GM12878 (cell line): ENCODE measurements at regions not wholly inside any gene's neighbourhood (a gene's known extent, or its start where the extent isn't known, plus 50 kb on each side); places are given as distances from the start of the nearest gene placed in this dataset.
"Not testable (repeated sequence)": the region's sequence is repeated elsewhere in the genome, so short reads cannot be mapped to it uniquely, and the experiment has no call there.

Experiments used
- ATAC-seq: fragments of 200-7000 bp; cut with Tn5 transposase; 3 replicates; pipeline ENCODE4 v1.9.1; 2020; ENCODE audit warnings: mild to moderate bottlenecking, moderate library complexity
- BruUV-seq: library from RNA; stranded (reverse); fragments of 400-500 nt; replicated peaks from 2 replicates; lab custom pipeline; 2021; lab: Mats Ljungman, UMichigan
- CTCF ChIA-PET: fragments of 300-600 bp; sonication (Branson Sonifier 250); formaldehyde crosslinking; extraction: SDS; loops from one replicate; lab custom pipeline; 2021; ENCODE audit warnings: inconsistent platforms; lab: Yijun Ruan, JAX
- POLR2A ChIA-PET: fragments of 350-600 bp; formaldehyde crosslinking; extraction: SDS; loops from one replicate; lab custom pipeline; 2021; ENCODE audit warnings: inconsistent platforms; lab: Charles Lee
- RAD21 ChIA-PET: fragments of 300-600 bp; sonication (Branson Sonifier 250); formaldehyde crosslinking; loops from one replicate; lab custom pipeline; 2023; ENCODE audit warnings: antibody characterized with exemption; ENCODE audit not compliant: unreplicated experiment; lab: Charles Lee
- SMC1A ChIA-PET: fragments of 300-600 bp; sonication (Branson Sonifier 250); formaldehyde crosslinking; loops from one replicate; lab custom pipeline; 2023; ENCODE audit not compliant: unreplicated experiment, uncharacterized antibody; lab: Charles Lee
- DNase-seq: peaks from one replicate; pipeline ENCODE4 v3.0.0-alpha.2; 2011; ENCODE audit warnings: low read depth, low spot score
- FAIRE-seq: peaks from 3 replicates; lab custom pipeline; 2011; peaks lifted over from hg19 to GRCh38; lab: Jason Lieb, UNC
- H2AFZ ChIP-seq: 2 replicates; pipeline ENCODE4 v1.6.0; 2011; ENCODE audit warnings: low read depth, low read length, control low read depth; ENCODE audit not compliant: control insufficient read depth
- H3K27ac ChIP-seq: 2 replicates; pipeline ENCODE4 v1.5.1; 2011; ENCODE audit warnings: control low read depth; ENCODE audit not compliant: control insufficient read depth, insufficient read depth
- H3K27me3 ChIP-seq, 2 experiments: replicated peaks in 1 of 2; 2 replicates each; pipeline versions ENCODE4 v1.6.0 to v1.6.1; 2011; ENCODE audit warnings: low read length in 1 of 2; ENCODE audit not compliant: control insufficient read depth in 2 of 2, insufficient read depth in 2 of 2
- H3K36me3 ChIP-seq, 2 experiments: 2 replicates each; pipeline ENCODE4 v1.5.1; 2011; ENCODE audit warnings: low read length in 1 of 2; ENCODE audit not compliant: control insufficient read depth in 2 of 2, insufficient read depth in 2 of 2
- H3K4me1 ChIP-seq: 2 replicates; pipeline ENCODE4 v1.6.1; 2011; ENCODE audit warnings: mild to moderate bottlenecking, low read length, moderate library complexity, mixed read lengths; ENCODE audit not compliant: control insufficient read depth, insufficient read depth
- H3K4me2 ChIP-seq: 2 replicates; pipeline ENCODE4 v1.6.0; 2011; ENCODE audit warnings: control low read depth; ENCODE audit not compliant: control insufficient read depth, insufficient read depth
- H3K4me3 ChIP-seq: fragments of 200-600 bp; sonication (generic); 2 replicates; pipeline ENCODE4 v1.5.1; 2016
- H3K79me2 ChIP-seq: 2 replicates; pipeline ENCODE4 v1.6.0; 2011; ENCODE audit warnings: low read length; ENCODE audit not compliant: control insufficient read depth, insufficient read depth
- H3K9ac ChIP-seq: 2 replicates; pipeline ENCODE4 v1.8.0; 2011; ENCODE audit warnings: low read length, control low read depth, mixed read lengths; ENCODE audit not compliant: control insufficient read depth, insufficient read depth
- H3K9me3 ChIP-seq: replicated peaks from 3 replicates; pipeline ENCODE4 v1.5.1; 2011; ENCODE audit warnings: mild to moderate bottlenecking, low read length; ENCODE audit not compliant: control insufficient read depth, insufficient read depth
- H4K20me1 ChIP-seq: 2 replicates; pipeline ENCODE4 v1.6.0; 2011; ENCODE audit not compliant: control insufficient read depth, insufficient read depth
- HSF1 ChIP-seq: fragments of 150-350 bp; IDR thresholded peaks from 2 replicates; pipeline ENCODE4 v1.6.1; 2014; ENCODE audit warnings: mild to moderate bottlenecking, low read depth, low read length
- WGBS: methylation state at CpG from one replicate; pipeline ENCODE4 v1.1.6; 2016; ENCODE audit warnings: low lambda C conversion rate; ENCODE audit not compliant: insufficient replicate concordance, insufficient coverage; ENCODE audit errors: missing lambda C conversion rate; 5-methylcytosine and 5-hydroxymethylcytosine counted together
- in situ Hi-C: fragments of 300-500 bp; cut with MboI; formaldehyde crosslinking; loops from 9 replicates; pipeline ENCODE4 v1.14.3; 2018; ENCODE audit warnings: mixed read lengths
- intact Hi-C: fragments of 100-400 bp; cut with micrococcal nuclease; formaldehyde crosslinking; loops from one replicate; pipeline ENCODE4 v1.14.2; 2022; ENCODE audit not compliant: unreplicated experiment

- Histone ChIP-seq H3K4me1 (no peaks in the 10 kb centered on the region), H4K20me1 (no peaks in the 10 kb centered on the region), H3K4me2 (no peak overlapping the region), H3K27ac (no peak overlapping the region), H3K27me3 (no peaks in the 10 kb centered on the region), H3K9ac (no peak overlapping the region), H3K79me2 (no peaks in the 10 kb centered on the region), H3K36me3 (no peaks in the 10 kb centered on the region), H3K9me3 (no peaks in the 10 kb centered on the region; the same call in 2 of the 3 replicates), H3K4me3 (no peak overlapping the region), H2AFZ (no peak overlapping the region)
- in situ Hi-C loops (no loop called here), intact Hi-C loops (no loop called here)
- WGBS: 60% methylated on average over 16 of the region's 16 CpGs
- no peak for FAIRE-seq
- ChIA-PET RAD21 (no interaction called here), CTCF (no interaction called here), POLR2A (no interaction called here), SMC1A (no interaction called here)
- BruUV-seq: no TSS peak
- no peak for ATAC-seq
- no peak for DNase-seq
- no peak for TF ChIP-seq HSF1
Observed at GRCh38 chr16:46404028-46404427, 217.2 kb downstream of the SHCBP1 start.

DNA sequence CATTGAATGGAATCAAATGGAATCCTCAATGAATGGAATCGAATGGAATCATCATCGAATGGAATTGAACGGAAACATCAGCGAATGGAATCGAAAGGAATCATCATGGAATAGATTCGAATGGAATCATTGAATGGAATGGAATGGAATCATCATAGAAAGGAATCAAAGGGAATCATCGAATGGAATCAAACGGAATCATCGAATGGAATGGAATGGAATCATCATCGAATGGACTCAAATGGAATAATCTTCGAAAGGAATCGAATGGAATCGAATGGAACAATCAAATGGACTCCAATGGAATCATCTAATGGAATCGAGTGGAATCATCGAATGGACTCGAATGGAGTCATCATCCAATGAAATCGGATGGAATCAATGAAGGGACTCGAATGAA lies 222.6 kb downstream of the SHCBP1 start:
- CTCF ChIA-PET, BruUV-seq, RAD21 ChIA-PET, H3K4me1 ChIP-seq, H2AFZ ChIP-seq, SMC1A ChIA-PET, H3K9ac ChIP-seq, in situ Hi-C loops, H3K27ac ChIP-seq, H4K20me1 ChIP-seq, DNase-seq, ATAC-seq, H3K36me3 ChIP-seq, H3K9me3 ChIP-seq, FAIRE-seq, H3K4me3 ChIP-seq, H3K27me3 ChIP-seq, POLR2A ChIA-PET, intact Hi-C loops, H3K4me2 ChIP-seq, H3K79me2 ChIP-seq: not testable (repeated sequence)
- WGBS: 46% methylated on average over 18 of the region's 18 CpGs

DNA sequence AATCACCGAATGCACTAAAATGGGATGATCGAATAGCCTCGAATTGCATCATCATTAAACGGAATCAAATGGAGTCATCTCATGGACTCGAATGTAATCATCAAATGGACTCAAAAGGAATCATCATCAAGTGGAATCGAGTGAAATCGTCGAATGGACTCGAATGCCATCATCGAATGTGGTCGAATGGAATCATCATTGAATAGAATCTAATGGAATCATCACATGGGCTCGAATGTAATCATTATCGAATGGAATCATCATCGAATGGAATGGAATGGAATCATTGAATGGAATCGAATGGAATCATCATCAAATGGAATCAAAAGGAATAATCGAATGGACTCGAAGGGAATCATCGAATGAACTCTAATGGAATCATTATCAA lies 224.3 kb downstream of the SHCBP1 start:
- 42% methylated on average over 17 of the region's 18 CpGs for WGBS
- H3K9ac ChIP-seq, H3K27ac ChIP-seq, H4K20me1 ChIP-seq, FAIRE-seq, H2AFZ ChIP-seq, H3K4me3 ChIP-seq, H3K36me3 ChIP-seq, RAD21 ChIA-PET, SMC1A ChIA-PET, H3K4me2 ChIP-seq, DNase-seq, BruUV-seq, CTCF ChIA-PET, ATAC-seq, H3K79me2 ChIP-seq, H3K4me1 ChIP-seq, POLR2A ChIA-PET, H3K27me3 ChIP-seq, in situ Hi-C loops, H3K9me3 ChIP-seq, intact Hi-C loops: not testable (repeated sequence)
